GM18909 (cell line): ENCODE measurements at regions not wholly inside any gene's neighbourhood (a gene's known extent, or its start where the extent isn't known, plus 50 kb on each side); places are given as distances from the start of the nearest gene placed in this dataset.

ENCODE experiments used
- ATAC-seq: cut with Tn5 transposase; IDR thresholded peaks from one replicate; pipeline ENCODE4 v1.9.1; 2021; ENCODE audit warnings: mild to moderate bottlenecking; ENCODE audit not compliant: unreplicated experiment, poor library complexity

DNA sequence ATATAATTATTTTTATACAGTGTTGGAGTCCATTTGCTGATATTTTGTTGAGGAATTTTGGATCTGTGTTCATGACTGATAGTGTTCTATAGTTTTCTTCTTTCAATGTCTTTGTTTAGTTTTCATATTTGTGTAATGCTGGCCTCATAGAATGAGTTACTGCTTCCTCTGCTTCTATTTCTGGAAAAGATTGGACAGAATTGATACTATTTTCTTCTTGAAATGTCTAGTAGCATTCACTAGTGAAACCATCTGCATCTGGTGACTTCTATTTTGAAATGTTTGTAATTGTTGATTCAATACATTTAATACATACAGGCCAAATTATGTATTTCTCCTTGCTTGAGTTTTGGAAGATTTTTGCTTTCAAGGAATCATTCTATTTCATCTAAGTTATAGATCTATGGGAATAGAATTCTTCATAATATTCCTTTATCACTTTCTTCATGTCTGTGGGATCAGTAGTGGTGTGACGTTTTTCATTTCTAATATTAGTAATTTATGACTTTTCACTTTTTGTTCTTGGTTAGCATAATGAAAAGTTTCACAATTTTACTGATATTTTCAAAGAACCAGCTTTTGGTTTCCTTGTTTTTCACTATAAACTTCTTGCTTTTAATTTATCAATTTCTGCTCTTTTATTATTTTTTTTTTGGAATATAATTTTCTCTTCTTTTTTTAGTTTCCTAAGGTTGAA is 509.9 kb upstream of the VRK2 start:
- ATAC-seq: peak; percentile 46

DNA sequence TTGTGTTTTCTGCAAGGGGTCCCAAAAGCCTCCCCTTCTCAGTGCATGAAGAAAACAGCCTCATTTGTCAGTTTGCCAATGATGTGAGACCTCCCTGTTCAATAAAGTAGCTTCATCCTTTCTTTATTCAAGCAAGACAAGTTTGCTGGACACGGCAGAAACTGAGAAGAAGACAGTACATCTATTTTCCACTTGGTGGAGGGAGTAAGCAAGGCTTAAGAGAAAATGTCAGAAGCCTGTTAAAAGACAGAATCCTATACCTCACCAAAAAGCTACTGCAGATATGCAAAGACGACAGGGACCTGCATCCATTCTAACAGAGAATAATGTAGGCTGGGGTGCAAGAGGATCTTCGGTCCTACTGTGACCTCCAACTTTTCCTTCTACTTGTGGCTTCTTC is 506.8 kb upstream of the VRK2 start:
- ATAC-seq: no peak

DNA sequence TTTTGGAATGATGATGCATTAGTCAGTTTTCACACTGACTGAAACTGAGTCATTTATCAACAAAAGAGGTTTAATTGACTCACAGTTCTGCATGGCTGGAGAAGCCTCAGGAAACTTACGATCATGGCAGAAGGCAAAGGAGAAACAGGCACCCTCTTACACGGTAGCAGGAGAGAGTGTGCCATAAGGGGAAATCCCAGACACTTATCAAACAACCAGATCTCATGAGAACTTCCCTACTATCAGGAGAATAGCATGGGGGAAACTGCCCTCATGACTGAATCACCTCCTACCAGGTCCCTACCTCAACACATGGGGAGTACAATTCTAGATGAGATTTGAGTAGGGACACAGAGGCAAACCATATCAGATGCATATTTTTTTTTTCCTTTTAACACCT is 504.5 kb upstream of the VRK2 start:
- no peak for ATAC-seq

GRCh38 chr2:57543211-57543610 is 503.4 kb upstream of the VRK2 start:
- no peak for ATAC-seq

- ATAC-seq: no peak
These were observed 502.0 kb upstream of the VRK2 start for GRCh38 chr2:57544624-57545023.

GRCh38 chr2:57546478-57546877 is 500.1 kb upstream of the VRK2 start:
- no peak for ATAC-seq

DNA sequence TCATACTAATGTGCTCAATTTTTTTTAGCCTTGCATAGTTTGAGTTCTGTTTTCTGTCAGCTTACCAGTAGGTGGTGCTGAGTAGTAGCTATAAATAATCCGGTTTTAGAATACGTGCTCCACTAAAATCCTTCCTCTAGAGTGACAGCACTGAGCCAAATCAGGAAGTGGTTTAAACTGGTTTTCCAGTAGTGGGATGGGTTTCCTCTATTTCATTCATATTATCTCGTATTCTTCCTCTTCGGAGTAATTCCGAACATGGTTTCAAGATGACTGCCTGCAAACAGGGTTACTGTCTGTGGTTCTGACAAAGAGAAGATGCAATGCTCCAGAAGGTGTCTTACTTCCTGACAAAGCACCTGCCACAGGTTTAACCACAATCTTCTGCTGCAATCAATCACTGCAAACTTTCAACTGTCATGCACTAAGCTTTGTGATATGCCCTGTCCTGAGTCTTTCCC is 496.9 kb upstream of the VRK2 start:
- ATAC-seq: peak; percentile 66

GRCh38 chr2:57550912-57551311 is 495.7 kb upstream of the VRK2 start:
- ATAC-seq: no peak

DNA sequence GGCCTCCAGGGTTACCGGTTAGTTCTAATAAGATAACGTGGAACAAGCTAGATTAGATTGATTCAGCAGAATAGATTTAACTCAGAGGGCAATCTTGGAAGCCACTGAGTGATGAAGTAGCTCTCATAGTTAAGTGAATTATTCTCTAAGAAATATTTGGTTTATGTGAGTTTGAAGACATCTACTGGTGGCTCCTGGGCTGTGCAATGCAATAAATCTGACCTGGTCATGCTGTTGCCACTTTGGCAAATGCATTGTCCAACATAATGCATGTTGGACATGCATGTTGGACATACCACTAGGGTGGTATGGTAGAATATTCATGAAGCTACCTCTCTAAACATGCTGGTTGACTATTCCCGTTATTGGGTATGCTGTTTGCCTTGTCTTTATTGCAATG is 493.7 kb upstream of the VRK2 start:
- ATAC-seq: no peak

DNA sequence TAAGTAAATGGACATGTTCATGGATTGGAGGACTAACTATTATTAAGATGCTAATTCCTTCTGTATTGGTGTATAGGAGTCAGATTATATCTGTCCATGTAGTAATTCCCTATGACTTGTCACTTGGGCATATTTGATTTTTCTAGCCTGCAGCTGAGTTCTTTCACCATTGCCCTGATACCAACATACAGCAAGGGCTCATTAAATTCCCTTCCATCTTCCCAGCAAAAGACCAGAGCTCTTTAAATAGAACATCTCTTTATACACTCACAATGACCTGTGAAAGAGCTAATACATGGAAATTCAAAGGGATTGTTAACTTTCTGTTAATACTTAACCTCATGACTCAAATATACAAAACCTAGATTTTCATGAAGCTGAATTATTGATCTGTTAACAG is 492.3 kb upstream of the VRK2 start:
- ATAC-seq: no peak

DNA sequence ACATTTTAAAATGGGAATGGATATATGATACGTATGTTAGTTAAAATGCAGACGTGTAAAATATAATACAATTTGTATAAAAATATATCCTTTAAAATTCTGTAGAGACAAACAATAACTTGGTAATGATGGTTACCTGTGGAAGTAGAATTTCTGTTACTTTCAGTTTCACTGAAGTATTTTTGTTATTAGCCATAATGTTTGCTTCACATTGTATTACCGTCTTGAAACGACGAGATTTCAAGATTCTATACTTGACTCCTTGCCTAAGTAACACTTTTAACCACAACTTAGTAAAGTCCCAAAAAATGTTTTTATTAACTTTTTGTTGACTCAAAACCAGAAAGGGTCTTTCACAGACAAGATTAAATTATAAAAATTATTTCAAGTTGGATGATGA is 488.3 kb upstream of the VRK2 start:
- no peak for ATAC-seq

DNA sequence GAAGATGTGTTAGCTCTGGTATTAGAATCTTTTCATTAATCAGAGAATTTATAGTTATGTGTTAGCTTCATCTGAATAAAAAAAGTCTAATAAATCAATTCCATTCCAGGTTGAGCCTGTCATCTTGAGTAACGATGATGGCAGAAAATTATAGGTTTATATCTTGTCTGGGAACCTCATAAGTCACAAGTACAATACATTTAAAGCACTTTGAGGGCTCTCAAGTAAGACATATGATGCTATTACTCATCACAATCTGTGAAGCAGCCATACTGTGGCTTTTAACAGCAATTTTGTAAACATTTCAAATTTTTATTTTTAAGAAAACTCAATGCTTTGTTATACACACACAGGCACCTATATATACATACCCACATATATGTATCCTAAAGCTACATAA is 484.1 kb upstream of the VRK2 start:
- no peak for ATAC-seq

- no peak for ATAC-seq
These were observed 483.6 kb upstream of the VRK2 start for GRCh38 chr2:57563015-57563414.

- ATAC-seq: no peak
These were observed 479.4 kb upstream of the VRK2 start for GRCh38 chr2:57567245-57567644.

DNA sequence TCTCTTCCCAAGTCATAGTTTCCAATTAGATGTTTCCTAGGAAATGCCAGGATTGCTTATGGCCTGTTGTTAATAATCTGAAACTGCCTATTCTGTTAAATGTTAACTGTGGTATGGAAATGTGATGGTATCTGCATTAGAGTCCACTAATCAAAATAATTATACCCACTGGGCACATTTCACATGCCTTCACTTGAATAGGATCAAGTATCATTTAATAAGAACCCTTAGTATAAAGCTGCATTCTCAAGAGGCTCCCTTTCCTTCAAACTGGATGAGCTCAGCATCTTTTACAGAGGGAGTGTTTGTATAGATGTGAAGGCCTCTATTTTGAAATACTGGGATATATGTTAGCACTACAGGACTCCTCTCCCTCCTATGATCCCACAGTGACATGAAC is 477.2 kb upstream of the VRK2 start:
- ATAC-seq: no peak

- ATAC-seq: no peak
These were observed 475.6 kb upstream of the VRK2 start for GRCh38 chr2:57570961-57571360.

GRCh38 chr2:57575700-57576268 is 470.8 kb upstream of the VRK2 start:
- ATAC-seq: no peak

DNA sequence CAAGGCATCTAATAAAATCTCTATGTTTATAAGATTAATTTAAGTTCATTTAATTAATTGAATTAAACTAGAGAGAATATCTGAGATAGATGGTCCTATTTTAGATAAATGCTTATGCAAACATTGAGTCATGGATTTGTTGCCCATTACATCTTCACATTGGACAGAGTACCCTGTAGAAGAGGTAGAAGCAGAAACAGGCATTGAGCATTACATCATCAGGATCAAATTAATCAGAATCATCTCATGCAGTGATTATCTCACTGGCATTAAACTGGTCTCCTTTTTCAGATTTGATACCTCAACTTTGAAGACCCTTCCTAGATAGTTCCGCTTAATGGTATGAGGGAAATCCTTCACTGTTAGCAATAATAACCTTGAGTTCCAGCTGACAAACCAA is 469.6 kb upstream of the VRK2 start:
- no peak for ATAC-seq

- ATAC-seq: no peak
These were observed 448.7 kb upstream of the VRK2 start for GRCh38 chr2:57597940-57598339.

GRCh38 chr2:57598551-57598950 is 448.1 kb upstream of the VRK2 start:
- ATAC-seq: no peak

GRCh38 chr2:57602733-57603132 is 443.9 kb upstream of the VRK2 start:
- ATAC-seq: no peak

GRCh38 chr2:57614988-57615387 is 431.6 kb upstream of the VRK2 start:
- no peak for ATAC-seq
